Lung (tissue), 11 donors: ENCODE measurements at regions not wholly inside any gene's neighbourhood (a gene's known extent, or its start where the extent isn't known, plus 50 kb on each side); places are given as distances from the start of the nearest gene placed in this dataset.
A peak's percentile ranks its signal among the peaks of the same experiment; 100 is the strongest.

ENCODE experiments used
- ATAC-seq: fragments of 200-7000 bp; cut with Tn5 transposase; one replicate; pipeline ENCODE4 v1.9.1; 2020; ENCODE audit warnings: moderate number of reproducible peaks; ENCODE audit not compliant: insufficient read depth, low FRiP score
- DNase-seq, 3 donors: peaks; one replicate each; pipeline ENCODE4 v3.0.0-alpha.2; 2013 to 2017
- H3K27ac ChIP-seq, 2 donors: one replicate each; pipeline ENCODE4 v1.5.1; 2013; ENCODE audit warnings: mild to moderate bottlenecking in 2 of 2, moderate library complexity in 2 of 2, control low read depth in 1 of 2, inconsistent platforms in 1 of 2, low read depth in 1 of 2, low read length in 1 of 2
- H3K27me3 ChIP-seq, 3 donors: one replicate each; pipeline ENCODE4 v1.5.1; 2013; ENCODE audit warnings: low read length in 2 of 3; ENCODE audit not compliant: control insufficient read depth in 3 of 3, insufficient read depth in 3 of 3
- H3K36me3 ChIP-seq, 4 donors: one replicate each; pipeline ENCODE4 v1.5.1; 2013; ENCODE audit warnings: low read length in 4 of 4, mild to moderate bottlenecking in 1 of 4, moderate library complexity in 1 of 4; ENCODE audit not compliant: control insufficient read depth in 4 of 4, insufficient read depth in 4 of 4
- H3K4me1 ChIP-seq, 5 donors: one replicate each; pipeline ENCODE4 v1.5.1; 2013; ENCODE audit warnings: low read length in 5 of 5, mild to moderate bottlenecking in 2 of 5, moderate library complexity in 1 of 5; ENCODE audit not compliant: control insufficient read depth in 5 of 5, insufficient read depth in 5 of 5
- H3K4me3 ChIP-seq: one replicate; pipeline ENCODE4 v1.5.1; 2013; ENCODE audit warnings: mild to moderate bottlenecking, control low read depth, moderate library complexity
- H3K9ac ChIP-seq, 2 donors: one replicate each; pipeline ENCODE4 v1.5.1; 2013; ENCODE audit warnings: low read length in 2 of 2, control low read depth in 1 of 2; ENCODE audit not compliant: insufficient read depth in 1 of 2
- H3K9me3 ChIP-seq, 4 donors: one replicate each; pipeline ENCODE4 v1.5.1; 2013; ENCODE audit warnings: low read length in 3 of 4, mild to moderate bottlenecking in 1 of 4, moderate library complexity in 1 of 4; ENCODE audit not compliant: control insufficient read depth in 4 of 4, insufficient read depth in 3 of 4
- CTCF ChIP-seq: IDR thresholded peaks from 2 replicates; pipeline ENCODE4 v1.5.1; 2012; ENCODE audit warnings: mild to moderate bottlenecking; ENCODE audit errors: control extremely low read depth, extremely low read depth
- WGBS, 2 donors: extraction: QIAGEN DNeasy Blood & Tissue Kit; methylation state at CpG; one replicate each; pipeline ENCODE4 v1.1.7; 2013; 5-methylcytosine and 5-hydroxymethylcytosine counted together
- donor health status: control.
- donor health status: control.
- donor health status: Bipolar disorder and iron deficiency.
- donor health status: healthy.
- donor health status: DM: yes; HTN: yes; CAD: no.

- peak in 1 of 3 donors; percentile 28 for DNase-seq
- TF ChIP-seq CTCF = no peak
- 69 to 86% methylated on average over 7 of the region's 7 CpGs for WGBS, 2 donors
Observed at GRCh38 chr3:82067420-82067819, 306.0 kb upstream of the GBE1 start.

DNA sequence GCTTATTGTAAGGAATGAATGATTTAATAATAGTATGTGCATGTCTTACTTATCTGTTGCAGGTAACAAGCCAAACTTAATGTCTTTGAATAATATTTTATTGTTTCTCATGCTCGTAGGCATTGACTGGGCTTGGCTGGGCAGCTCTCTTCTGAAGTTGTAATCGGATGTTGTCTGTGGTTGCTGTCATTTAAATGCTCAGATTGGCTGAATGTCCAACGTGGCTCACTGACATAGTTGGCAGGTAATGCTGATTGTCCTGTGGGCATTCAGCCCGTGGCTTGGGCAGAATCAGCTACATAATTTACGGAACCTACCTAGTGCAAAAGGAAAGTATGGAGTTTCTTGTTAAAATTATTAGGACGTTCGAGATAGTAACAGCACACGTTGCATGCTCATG is 297.4 kb upstream of the GBE1 start:
- Histone ChIP-seq H3K36me3 (no peaks in the 10 kb centered on the region), H3K4me3 (no peak overlapping the region), H3K27me3 (no peaks in the 10 kb centered on the region), H3K9me3 (no peaks in the 10 kb centered on the region), H3K4me1 (no peaks in the 10 kb centered on the region), H3K9ac (no peak overlapping the region), H3K27ac (no peak overlapping the region)
- DNase-seq = no peak
- ATAC-seq = no peak
- 91 to 92% methylated on average over 8 of the region's 8 CpGs for WGBS, 2 donors
- TF ChIP-seq CTCF = no peak

More at GRCh38 chr3:82067420-82067819, 306.0 kb upstream of the GBE1 start:
- no peaks in the 10 kb centered on the region for H3K27me3 ChIP-seq
- no peaks in the 10 kb centered on the region for H3K4me1 ChIP-seq
- H3K27ac ChIP-seq = no peak overlapping the region
- H3K9ac ChIP-seq = no peak overlapping the region
- no peak overlapping the region for H3K4me3 ChIP-seq
- H3K9me3 ChIP-seq = no peaks in the 10 kb centered on the region
- H3K36me3 ChIP-seq = no peaks in the 10 kb centered on the region
- no peak for ATAC-seq

DNA sequence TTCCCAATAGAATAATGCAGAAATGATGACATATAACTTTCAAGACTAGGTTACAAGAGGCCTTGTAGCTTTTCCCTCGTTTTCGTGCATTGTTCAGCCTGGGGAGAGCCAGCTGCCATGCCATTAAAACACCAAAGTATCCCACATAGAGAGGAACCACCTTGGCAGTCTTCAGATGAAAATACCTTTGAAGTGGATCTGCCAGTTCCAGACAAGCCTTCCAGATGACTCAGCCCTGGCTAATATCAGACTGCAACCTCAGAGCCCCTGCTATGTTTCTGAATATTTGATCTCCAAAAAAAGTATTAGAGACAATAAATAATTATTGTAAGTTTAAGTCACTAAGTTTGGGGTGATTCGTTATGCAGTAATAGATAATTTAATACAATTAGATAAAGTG is 294.3 kb upstream of the GBE1 start:
- no peaks in the 10 kb centered on the region for H3K9me3 ChIP-seq
- H3K27ac ChIP-seq = no peak overlapping the region
- DNase-seq = no peak
- no peak for ATAC-seq
- H3K36me3 ChIP-seq = no peaks in the 10 kb centered on the region
- no peaks in the 10 kb centered on the region for H3K27me3 ChIP-seq
- no peaks in the 10 kb centered on the region for H3K4me1 ChIP-seq
- WGBS, 2 donors = 78 to 87% methylated on average over 3 of the region's 3 CpGs
- no peak overlapping the region for H3K9ac ChIP-seq
- TF ChIP-seq CTCF = no peak
- H3K4me3 ChIP-seq = no peak overlapping the region

DNA sequence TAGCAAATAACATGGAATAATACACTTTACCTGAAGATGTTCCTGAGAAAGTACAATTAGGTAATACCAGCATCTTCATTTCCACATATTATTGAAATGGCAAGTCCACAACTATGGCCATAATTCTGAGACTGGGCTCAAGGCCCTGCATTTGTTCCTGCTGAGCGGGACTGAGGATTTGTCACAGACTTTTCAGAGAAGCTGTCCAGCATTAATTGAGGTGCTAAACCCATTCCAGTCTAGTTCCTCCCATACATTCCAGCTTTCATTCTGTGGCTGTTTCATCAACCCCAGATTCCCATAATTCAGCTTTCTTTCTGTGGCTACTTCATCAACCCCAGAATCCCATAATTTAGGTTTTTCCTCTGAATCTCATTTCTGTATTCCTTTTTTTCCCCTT is 293.4 kb upstream of the GBE1 start:
- ATAC-seq = no peak
- Histone ChIP-seq H3K9me3 (no peaks in the 10 kb centered on the region), H3K27ac (no peak overlapping the region), H3K36me3 (no peaks in the 10 kb centered on the region), H3K4me1 (no peaks in the 10 kb centered on the region), H3K27me3 (no peaks in the 10 kb centered on the region), H3K9ac (no peak overlapping the region), H3K4me3 (no peak overlapping the region)
- 90% methylated on average over 1 of the region's 1 CpG for WGBS, 2 donors
- no peak for TF ChIP-seq CTCF
- DNase-seq = no peak
